Endothelial cell (in vitro differentiated cells): ENCODE measurements at regions not wholly inside any gene's neighbourhood (a gene's known extent, or its start where the extent isn't known, plus 50 kb on each side); places are given as distances from the start of the nearest gene placed in this dataset.

Source experiments
- DNase-seq: peaks from one replicate; pipeline ENCODE4 v3.0.0; 2021; ENCODE audit warnings: low spot score
- H3K27ac Mint-ChIP-seq: one replicate; pipeline ENCODE4 v1.8.0; 2021; ENCODE audit warnings: mixed read lengths, inconsistent platforms; ENCODE audit not compliant: unreplicated experiment
- H3K27me3 Mint-ChIP-seq: one replicate; pipeline ENCODE4 v1.8.0; 2021; ENCODE audit warnings: mild to moderate bottlenecking, moderate library complexity, mixed read lengths, inconsistent platforms; ENCODE audit not compliant: unreplicated experiment
- H3K36me3 Mint-ChIP-seq: one replicate; pipeline ENCODE4 v1.8.0; 2021; ENCODE audit warnings: mild to moderate bottlenecking, low read depth, mixed read lengths, inconsistent platforms; ENCODE audit not compliant: unreplicated experiment
- H3K4me1 Mint-ChIP-seq: one replicate; pipeline ENCODE4 v1.8.0; 2021; ENCODE audit warnings: mild to moderate bottlenecking, mixed read lengths, inconsistent platforms; ENCODE audit not compliant: unreplicated experiment
- H3K4me3 Mint-ChIP-seq: one replicate; pipeline ENCODE4 v1.8.0; 2021; ENCODE audit warnings: mild to moderate bottlenecking, mixed read lengths, inconsistent platforms; ENCODE audit not compliant: unreplicated experiment
- H3K9me3 Mint-ChIP-seq: one replicate; pipeline ENCODE4 v1.8.0; 2021; ENCODE audit warnings: mixed read lengths, inconsistent platforms; ENCODE audit not compliant: unreplicated experiment
- TF ChIP-seq, protein P1 (sequence below): fragments of 200-600 bp; sonication (generic); IDR thresholded peaks from one replicate; pipeline ENCODE4 v1.5.0; 2021; ENCODE audit warnings: antibody characterized with exemption; ENCODE audit not compliant: unreplicated experiment

DNA sequence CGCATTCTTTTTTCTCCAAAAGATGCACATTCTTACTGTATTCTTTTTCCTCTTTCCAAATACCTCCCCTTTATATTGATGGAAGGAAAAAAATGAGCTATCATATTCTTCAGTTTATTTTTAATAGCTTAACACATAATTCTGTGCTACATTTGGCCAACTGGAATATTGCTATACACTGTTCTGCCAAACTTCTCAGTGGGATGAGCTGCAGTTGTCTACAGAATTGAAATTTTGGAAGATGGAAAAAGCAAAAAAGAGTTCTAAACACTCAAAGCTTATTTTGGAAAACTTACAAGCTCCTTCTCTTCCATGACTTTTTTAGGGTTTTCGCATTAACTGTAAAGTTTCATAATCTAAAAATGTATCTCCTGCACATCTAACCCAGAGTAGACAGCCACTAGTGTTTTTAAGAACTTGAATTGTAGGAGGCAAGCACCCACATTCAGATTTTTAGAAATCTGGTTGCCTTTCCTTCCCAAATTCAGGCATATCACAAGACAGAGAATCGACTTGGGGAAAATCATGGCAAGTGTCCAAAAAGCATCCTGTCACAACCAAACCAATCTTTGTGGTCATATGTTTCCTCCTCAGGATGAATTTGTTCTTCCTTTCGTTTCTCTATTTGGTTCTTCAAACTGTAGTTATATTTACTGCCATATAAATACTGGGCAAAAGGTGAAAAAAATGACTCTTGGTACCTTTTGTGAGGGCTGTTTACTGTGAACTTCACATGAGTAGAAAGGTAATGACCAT is 111.4 kb upstream of the FRY start:
- TF ChIP-seq, protein P1, sequence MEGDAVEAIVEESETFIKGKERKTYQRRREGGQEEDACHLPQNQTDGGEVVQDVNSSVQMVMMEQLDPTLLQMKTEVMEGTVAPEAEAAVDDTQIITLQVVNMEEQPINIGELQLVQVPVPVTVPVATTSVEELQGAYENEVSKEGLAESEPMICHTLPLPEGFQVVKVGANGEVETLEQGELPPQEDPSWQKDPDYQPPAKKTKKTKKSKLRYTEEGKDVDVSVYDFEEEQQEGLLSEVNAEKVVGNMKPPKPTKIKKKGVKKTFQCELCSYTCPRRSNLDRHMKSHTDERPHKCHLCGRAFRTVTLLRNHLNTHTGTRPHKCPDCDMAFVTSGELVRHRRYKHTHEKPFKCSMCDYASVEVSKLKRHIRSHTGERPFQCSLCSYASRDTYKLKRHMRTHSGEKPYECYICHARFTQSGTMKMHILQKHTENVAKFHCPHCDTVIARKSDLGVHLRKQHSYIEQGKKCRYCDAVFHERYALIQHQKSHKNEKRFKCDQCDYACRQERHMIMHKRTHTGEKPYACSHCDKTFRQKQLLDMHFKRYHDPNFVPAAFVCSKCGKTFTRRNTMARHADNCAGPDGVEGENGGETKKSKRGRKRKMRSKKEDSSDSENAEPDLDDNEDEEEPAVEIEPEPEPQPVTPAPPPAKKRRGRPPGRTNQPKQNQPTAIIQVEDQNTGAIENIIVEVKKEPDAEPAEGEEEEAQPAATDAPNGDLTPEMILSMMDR = no peak
- H3K27ac Mint-ChIP-seq = no peak overlapping the region
- DNase-seq = no peak
- peaks cover 2% of the 10 kb centered on the region for H3K27me3 Mint-ChIP-seq
- H3K36me3 Mint-ChIP-seq = no peaks in the 10 kb centered on the region
- no peaks in the 10 kb centered on the region for H3K9me3 Mint-ChIP-seq
- peaks cover 2% of the 10 kb centered on the region for H3K4me1 Mint-ChIP-seq
- no peak overlapping the region for H3K4me3 Mint-ChIP-seq

GRCh38 chr13:31920727-31921100 is 110.9 kb upstream of the FRY start:
- TF ChIP-seq, protein P1 = no peak
- Mint-ChIP-seq H3K36me3 (no peaks in the 10 kb centered on the region), H3K4me3 (no peak overlapping the region), H3K4me1 (peaks cover 2% of the 10 kb centered on the region), H3K27ac (no peak overlapping the region), H3K9me3 (no peaks in the 10 kb centered on the region), H3K27me3 (peaks cover 2% of the 10 kb centered on the region)
- DNase-seq = no peak

GRCh38 chr13:31922724-31923123 is 108.8 kb upstream of the FRY start:
- Mint-ChIP-seq H3K36me3 (no peaks in the 10 kb centered on the region), H3K9me3 (no peaks in the 10 kb centered on the region), H3K4me1 (peaks cover 5% of the 10 kb centered on the region), H3K27me3 (peaks cover under 1% of the 10 kb centered on the region), H3K27ac (no peak overlapping the region), H3K4me3 (no peak overlapping the region)
- TF ChIP-seq, protein P1 = no peak
- no peak for DNase-seq

DNA sequence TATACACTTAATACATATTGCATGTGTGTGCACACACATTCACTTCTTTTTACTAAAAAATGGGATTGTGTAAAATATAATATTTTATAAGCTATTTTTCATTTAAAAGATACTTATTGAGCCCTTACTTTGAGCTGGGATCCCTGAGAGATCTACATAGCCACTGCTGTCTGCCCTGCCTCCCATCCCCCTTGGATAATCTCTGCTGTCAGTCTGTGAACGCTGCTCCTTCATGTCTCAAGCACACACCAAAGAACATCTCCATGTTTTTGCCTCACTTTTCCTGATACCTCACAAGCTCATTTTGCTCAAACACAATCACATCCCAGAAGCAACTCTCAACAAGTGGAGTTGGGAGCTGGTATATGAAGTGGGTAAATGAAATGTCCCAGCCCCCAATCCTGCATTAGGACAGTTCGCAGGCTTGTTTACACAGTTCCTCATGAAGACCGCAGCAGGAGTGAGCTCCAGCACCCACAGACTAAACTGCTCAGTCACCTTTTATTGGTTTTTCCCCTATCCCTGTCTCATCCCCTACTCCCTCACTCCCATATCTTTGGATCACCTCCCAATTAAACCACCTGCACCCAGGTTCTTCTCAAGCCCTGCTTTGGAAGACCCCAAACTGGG is 108.3 kb upstream of the FRY start:
- no peaks in the 10 kb centered on the region for H3K36me3 Mint-ChIP-seq
- H3K4me3 Mint-ChIP-seq = no peak overlapping the region
- no peak for DNase-seq
- H3K27me3 Mint-ChIP-seq = no peaks in the 10 kb centered on the region
- H3K4me1 Mint-ChIP-seq = peaks cover 5% of the 10 kb centered on the region
- no peak overlapping the region for H3K27ac Mint-ChIP-seq
- H3K9me3 Mint-ChIP-seq = no peaks in the 10 kb centered on the region
- TF ChIP-seq, protein P1 = no peak

- no peak for DNase-seq
- no peaks in the 10 kb centered on the region for H3K36me3 Mint-ChIP-seq
- H3K4me3 Mint-ChIP-seq = no peak overlapping the region
- peaks cover 5% of the 10 kb centered on the region for H3K4me1 Mint-ChIP-seq
- TF ChIP-seq, protein P1 = no peak
- H3K27ac Mint-ChIP-seq = no peak overlapping the region
- no peaks in the 10 kb centered on the region for H3K9me3 Mint-ChIP-seq
- H3K27me3 Mint-ChIP-seq = no peaks in the 10 kb centered on the region
These were observed 106.5 kb upstream of the FRY start for GRCh38 chr13:31925079-31925478.
